Esophagus muscularis mucosa (tissue), 4 donors: ENCODE measurements at regions not wholly inside any gene's neighbourhood (a gene's known extent, or its start where the extent isn't known, plus 50 kb on each side); places are given as distances from the start of the nearest gene placed in this dataset.

Experiments
- DNase-seq: peaks from one replicate; pipeline ENCODE4 v3.0.0-alpha.2; 2017; ENCODE audit errors: extremely low spot score
- H3K27ac ChIP-seq, 4 donors: fragments of 200-600 bp; sonication (generic); replicated peaks in 1 of 4; 1 replicate in 3 of 4; 2 replicates in 1 of 4; pipeline ENCODE4 v1.5.1; 2016 to 2019; ENCODE audit warnings: mild to moderate bottlenecking in 1 of 4
- H3K27me3 ChIP-seq, 4 donors: fragments of 200-600 bp; sonication (generic); one replicate each; pipeline versions ENCODE4 v1.5.1 to v1.6.0; 2016 to 2019
- H3K36me3 ChIP-seq, 4 donors: fragments of 200-600 bp; sonication (generic); one replicate each; pipeline ENCODE4 v1.5.1; 2016 to 2019
- H3K4me1 ChIP-seq, 4 donors: fragments of 200-600 bp; sonication (generic); one replicate each; pipeline ENCODE4 v1.5.1; 2016 to 2019
- H3K4me3 ChIP-seq, 4 donors: fragments of 200-600 bp; sonication (generic); 1 replicate in 2 of 4; 2 replicates in 2 of 4; pipeline ENCODE4 v1.5.1; 2016 to 2019; ENCODE audit warnings: mild to moderate bottlenecking in 4 of 4, moderate library complexity in 1 of 4
- H3K9me3 ChIP-seq, 4 donors: fragments of 200-600 bp; sonication (generic); 1 replicate in 3 of 4; 2 replicates in 1 of 4; pipeline ENCODE4 v1.5.1; 2016 to 2019
- EP300 ChIP-seq: sonication (generic); formaldehyde crosslinking; IDR thresholded peaks from one replicate; pipeline ENCODE4 v1.6.1; 2017; ENCODE audit warnings: antibody characterized with exemption
- POLR2A ChIP-seq: fragments of 450-650 bp; IDR thresholded peaks from one replicate; pipeline ENCODE4 v1.6.1; 2017; ENCODE audit warnings: antibody characterized with exemption, moderate library complexity, mild to moderate bottlenecking, low read depth
- POLR2AphosphoS5 ChIP-seq, 2 donors: sonication (generic); formaldehyde crosslinking; IDR thresholded peaks; one replicate each; pipeline ENCODE4 v1.6.1; 2017; ENCODE audit warnings: antibody characterized with exemption in 2 of 2
- WGBS: methylation state at CpG from one replicate; pipeline ENCODE4 v1.1.5; 2018; 5-methylcytosine and 5-hydroxymethylcytosine counted together
- intact Hi-C: fragments of 100-400 bp; cut with DNase I; formaldehyde crosslinking; loops from one replicate; pipeline ENCODE4 v1.15.1; 2023
- TF ChIP-seq, protein P1 (sequence below), 3 experiments: fragments of 200-600 bp in 2 of 3; fragments of 450-650 bp in 1 of 3; sonication (generic) in 2 of 3; IDR thresholded peaks; one replicate each; pipeline ENCODE4 v1.5.1; 2017 to 2019; ENCODE audit warnings: antibody characterized with exemption in 3 of 3, mild to moderate bottlenecking in 2 of 3, moderate library complexity in 1 of 3

DNA sequence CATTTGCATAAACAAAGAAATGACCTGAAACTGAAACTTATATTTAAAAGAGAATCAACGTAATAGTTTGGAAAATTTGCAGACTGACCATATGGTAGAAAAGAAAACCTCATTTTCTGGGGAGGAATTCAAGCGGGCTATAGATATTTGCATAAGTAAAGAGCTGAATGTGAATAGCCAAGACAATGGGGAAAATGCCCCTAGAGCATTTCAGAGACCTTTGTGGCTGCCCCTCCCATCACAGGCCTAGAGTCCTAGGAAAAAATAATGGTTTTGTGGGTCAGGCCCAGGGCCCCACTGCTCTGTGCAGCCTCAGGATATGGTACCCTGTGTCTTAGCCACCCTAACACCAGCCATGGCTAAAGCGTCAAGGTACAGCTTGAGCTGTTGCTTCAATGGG, 480.6 kb upstream of the MBL2 start:
- intact Hi-C loops = no loop called here
- no peak for DNase-seq
- Histone ChIP-seq H3K27ac (no peak overlapping the region), H3K4me3 (no peak overlapping the region), H3K27me3 (no peaks in the 10 kb centered on the region), H3K36me3 (no peaks in the 10 kb centered on the region), H3K9me3 (peaks cover 0 to 11% (median 0%) of the 10 kb centered on the region in 4 donors), H3K4me1 (no peaks in the 10 kb centered on the region)
- no peak for TF ChIP-seq POLR2AphosphoS5 (IDR thresholded peaks at IDR 0.05)
- TF ChIP-seq POLR2A = no peak
- TF ChIP-seq, protein P1, sequence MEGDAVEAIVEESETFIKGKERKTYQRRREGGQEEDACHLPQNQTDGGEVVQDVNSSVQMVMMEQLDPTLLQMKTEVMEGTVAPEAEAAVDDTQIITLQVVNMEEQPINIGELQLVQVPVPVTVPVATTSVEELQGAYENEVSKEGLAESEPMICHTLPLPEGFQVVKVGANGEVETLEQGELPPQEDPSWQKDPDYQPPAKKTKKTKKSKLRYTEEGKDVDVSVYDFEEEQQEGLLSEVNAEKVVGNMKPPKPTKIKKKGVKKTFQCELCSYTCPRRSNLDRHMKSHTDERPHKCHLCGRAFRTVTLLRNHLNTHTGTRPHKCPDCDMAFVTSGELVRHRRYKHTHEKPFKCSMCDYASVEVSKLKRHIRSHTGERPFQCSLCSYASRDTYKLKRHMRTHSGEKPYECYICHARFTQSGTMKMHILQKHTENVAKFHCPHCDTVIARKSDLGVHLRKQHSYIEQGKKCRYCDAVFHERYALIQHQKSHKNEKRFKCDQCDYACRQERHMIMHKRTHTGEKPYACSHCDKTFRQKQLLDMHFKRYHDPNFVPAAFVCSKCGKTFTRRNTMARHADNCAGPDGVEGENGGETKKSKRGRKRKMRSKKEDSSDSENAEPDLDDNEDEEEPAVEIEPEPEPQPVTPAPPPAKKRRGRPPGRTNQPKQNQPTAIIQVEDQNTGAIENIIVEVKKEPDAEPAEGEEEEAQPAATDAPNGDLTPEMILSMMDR (IDR thresholded peaks at IDR 0.05) = no peak
- TF ChIP-seq EP300 = no peak
- WGBS = 86% methylated on average over 2 of the region's 3 CpGs

- Histone ChIP-seq H3K36me3 (no peaks in the 10 kb centered on the region), H3K27me3 (no peaks in the 10 kb centered on the region), H3K9me3 (no peaks in the 10 kb centered on the region), H3K27ac (no peak overlapping the region), H3K4me1 (no peaks in the 10 kb centered on the region), H3K4me3 (no peak overlapping the region)
- intact Hi-C loops = no loop called here
- no peak for DNase-seq
- 84% methylated on average over 4 of the region's 4 CpGs for WGBS
- TF ChIP-seq, protein P1 (IDR thresholded peaks at IDR 0.05) = no peak
- TF ChIP-seq POLR2A (no peak), POLR2AphosphoS5 (IDR thresholded peaks at IDR 0.05) (no peak), EP300 (no peak)
Measured at GRCh38 chr10:53239873-53240272, 467.3 kb upstream of the MBL2 start.

DNA sequence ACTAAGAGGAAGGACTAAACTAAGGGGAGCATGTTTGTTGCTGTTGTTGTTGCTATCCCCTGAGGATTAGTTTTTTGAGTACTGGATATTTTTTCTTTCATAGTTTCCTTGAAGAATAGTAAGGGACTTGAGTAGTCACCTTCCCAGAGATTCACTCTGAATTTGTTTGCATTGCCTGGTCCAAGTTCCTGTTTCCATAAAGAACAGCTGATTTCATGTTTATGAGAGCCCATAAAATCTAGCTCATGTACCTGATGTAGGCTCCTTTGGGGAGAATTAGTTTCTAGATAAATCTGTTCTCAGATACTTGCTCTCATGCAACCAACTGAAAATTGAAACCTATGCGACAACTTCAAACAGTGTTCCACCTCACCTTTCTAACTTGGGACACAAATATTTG, 464.4 kb upstream of the MBL2 start:
- no peak for DNase-seq
- intact Hi-C loops = no loop called here
- no peak overlapping the region for H3K4me3 ChIP-seq
- no peaks in the 10 kb centered on the region for H3K27me3 ChIP-seq
- H3K36me3 ChIP-seq = no peaks in the 10 kb centered on the region
- 87% methylated on average over 1 of the region's 1 CpG for WGBS
- no peaks in the 10 kb centered on the region for H3K9me3 ChIP-seq
- H3K4me1 ChIP-seq = no peaks in the 10 kb centered on the region
- no peak overlapping the region for H3K27ac ChIP-seq
- TF ChIP-seq EP300 (no peak), POLR2A (no peak), POLR2AphosphoS5 (IDR thresholded peaks at IDR 0.05) (no peak)
- TF ChIP-seq, protein P1 (IDR thresholded peaks at IDR 0.05) = no peak

- no peaks in the 10 kb centered on the region for H3K27me3 ChIP-seq
- H3K27ac ChIP-seq = no peak overlapping the region
- 62% methylated on average over 1 of the region's 1 CpG for WGBS
- no peaks in the 10 kb centered on the region for H3K4me1 ChIP-seq
- no peaks in the 10 kb centered on the region for H3K36me3 ChIP-seq
- intact Hi-C loops = no loop called here
- DNase-seq = no peak
- TF ChIP-seq EP300 (no peak), POLR2AphosphoS5 (IDR thresholded peaks at IDR 0.05) (no peak), POLR2A (no peak)
- TF ChIP-seq, protein P1 (IDR thresholded peaks at IDR 0.05) = no peak
- H3K9me3 ChIP-seq = peaks cover 0 to 5% (median 0%) of the 10 kb centered on the region in 4 donors
- H3K4me3 ChIP-seq = no peak overlapping the region
Measured at GRCh38 chr10:53233749-53234148, 461.2 kb upstream of the MBL2 start.

- no peak for DNase-seq
- Histone ChIP-seq H3K4me3 (no peak overlapping the region), H3K9me3 (peaks cover 0 to 5% (median 2%) of the 10 kb centered on the region in 4 donors), H3K36me3 (no peaks in the 10 kb centered on the region), H3K27me3 (no peaks in the 10 kb centered on the region), H3K4me1 (no peaks in the 10 kb centered on the region), H3K27ac (no peak overlapping the region)
- WGBS = 45% methylated on average over 2 of the region's 2 CpGs
- no peak for TF ChIP-seq POLR2A
- TF ChIP-seq, protein P1 (IDR thresholded peaks at IDR 0.05) = no peak
- no peak for TF ChIP-seq POLR2AphosphoS5 (IDR thresholded peaks at IDR 0.05)
- no peak for TF ChIP-seq EP300
- intact Hi-C loops = no loop called here
Measured at GRCh38 chr10:53230651-53231050, 458.1 kb upstream of the MBL2 start.
